GM19328 (cell line): ENCODE measurements at regions not wholly inside any gene's neighbourhood (a gene's known extent, or its start where the extent isn't known, plus 50 kb on each side); places are given as distances from the start of the nearest gene placed in this dataset.

Experiments used
- ATAC-seq: cut with Tn5 transposase; IDR thresholded peaks from one replicate; pipeline ENCODE4 v1.9.1; 2021; ENCODE audit warnings: mild to moderate bottlenecking, moderate library complexity; ENCODE audit not compliant: unreplicated experiment

DNA sequence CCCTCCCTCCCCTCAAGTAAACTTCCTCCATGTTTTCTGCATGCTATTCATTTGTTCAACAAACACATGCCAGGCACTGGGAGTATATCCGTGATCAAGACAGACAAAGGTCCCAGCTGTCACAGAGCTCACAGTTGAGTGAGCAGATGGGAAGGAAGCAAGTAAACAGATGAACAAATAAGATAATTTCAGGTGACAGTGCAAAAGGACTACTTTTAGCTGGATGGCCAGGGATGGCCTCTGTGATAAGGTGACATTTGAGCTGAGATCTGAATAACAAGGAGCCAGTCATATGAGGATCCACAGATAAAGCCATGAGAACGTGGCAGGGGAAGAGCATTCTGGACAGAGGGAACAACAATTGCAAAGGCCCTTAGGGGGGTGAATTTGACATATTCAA is 121.7 kb upstream of the RAD23B start:
- ATAC-seq, result no peak

- ATAC-seq, result no peak
These were observed 119.7 kb upstream of the RAD23B start for GRCh38 chr9:107163370-107163769.

GRCh38 chr9:107169796-107170195 is 113.3 kb upstream of the RAD23B start:
- no peak for ATAC-seq

GRCh38 chr9:107170801-107171200 is 112.3 kb upstream of the RAD23B start:
- ATAC-seq, result no peak

GRCh38 chr9:107172160-107172978 is 110.7 kb upstream of the RAD23B start:
- ATAC-seq, result peak; percentile 61

- no peak for ATAC-seq
These were observed 110.1 kb upstream of the RAD23B start for GRCh38 chr9:107172979-107173347.

DNA sequence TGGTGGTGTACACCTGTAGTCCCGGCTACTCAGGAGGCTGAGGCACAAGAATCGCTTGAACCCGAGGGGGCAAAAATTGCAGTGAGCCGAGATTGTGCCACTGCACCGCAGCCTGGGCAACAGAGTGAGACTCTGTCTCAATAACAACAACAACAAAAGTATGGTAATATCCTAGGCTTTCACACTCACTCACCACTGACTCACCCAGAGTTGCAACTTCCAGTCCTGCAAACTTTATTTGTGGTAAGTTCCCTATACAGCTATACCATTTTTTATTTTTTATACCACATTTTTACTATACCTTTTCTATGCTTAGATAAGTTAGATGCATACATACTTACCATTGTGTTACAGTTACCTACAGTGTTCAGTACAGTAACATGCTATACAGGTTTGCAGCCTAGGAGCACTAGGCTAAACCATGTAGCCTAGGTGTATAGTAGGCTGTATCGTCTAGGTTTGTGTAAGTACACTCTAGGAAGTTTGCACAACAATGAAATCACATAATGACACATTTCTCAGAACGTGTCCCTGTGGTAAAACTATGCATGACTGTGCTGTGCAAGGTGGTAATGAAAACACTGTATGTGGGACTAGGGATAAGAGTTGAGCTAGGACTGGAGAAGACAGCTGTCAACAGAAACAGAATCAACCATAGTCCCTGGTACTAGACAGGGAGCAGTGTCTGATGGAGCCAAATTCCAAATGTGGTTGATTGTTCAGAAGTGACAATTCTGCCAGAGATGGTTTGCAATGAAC is 109.5 kb upstream of the RAD23B start:
- ATAC-seq, result no peak

DNA sequence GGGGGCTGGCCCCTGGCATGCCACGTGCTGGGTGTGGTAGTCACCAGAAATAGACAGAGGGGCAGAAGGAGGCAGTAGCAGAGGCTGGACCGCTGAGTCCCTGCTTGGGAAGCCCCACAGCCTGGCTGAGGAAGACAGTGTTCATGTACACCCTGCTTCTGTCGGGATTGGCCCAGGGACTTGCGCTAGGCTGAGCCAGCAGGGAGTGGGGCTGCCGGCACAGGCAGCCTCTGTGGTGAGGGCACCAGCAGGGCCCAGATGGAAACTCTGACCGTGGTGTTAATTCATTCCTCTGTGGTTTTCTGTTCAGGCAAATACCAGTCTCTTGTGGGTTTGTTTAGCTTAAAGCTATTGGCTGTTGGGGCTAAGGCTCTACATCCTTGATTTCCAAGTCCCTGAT is 108.6 kb upstream of the RAD23B start:
- ATAC-seq, result no peak

GRCh38 chr9:107175041-107175440 is 108.0 kb upstream of the RAD23B start:
- ATAC-seq, result no peak

- ATAC-seq, result no peak
These were observed 107.2 kb upstream of the RAD23B start for GRCh38 chr9:107175816-107176435.

DNA sequence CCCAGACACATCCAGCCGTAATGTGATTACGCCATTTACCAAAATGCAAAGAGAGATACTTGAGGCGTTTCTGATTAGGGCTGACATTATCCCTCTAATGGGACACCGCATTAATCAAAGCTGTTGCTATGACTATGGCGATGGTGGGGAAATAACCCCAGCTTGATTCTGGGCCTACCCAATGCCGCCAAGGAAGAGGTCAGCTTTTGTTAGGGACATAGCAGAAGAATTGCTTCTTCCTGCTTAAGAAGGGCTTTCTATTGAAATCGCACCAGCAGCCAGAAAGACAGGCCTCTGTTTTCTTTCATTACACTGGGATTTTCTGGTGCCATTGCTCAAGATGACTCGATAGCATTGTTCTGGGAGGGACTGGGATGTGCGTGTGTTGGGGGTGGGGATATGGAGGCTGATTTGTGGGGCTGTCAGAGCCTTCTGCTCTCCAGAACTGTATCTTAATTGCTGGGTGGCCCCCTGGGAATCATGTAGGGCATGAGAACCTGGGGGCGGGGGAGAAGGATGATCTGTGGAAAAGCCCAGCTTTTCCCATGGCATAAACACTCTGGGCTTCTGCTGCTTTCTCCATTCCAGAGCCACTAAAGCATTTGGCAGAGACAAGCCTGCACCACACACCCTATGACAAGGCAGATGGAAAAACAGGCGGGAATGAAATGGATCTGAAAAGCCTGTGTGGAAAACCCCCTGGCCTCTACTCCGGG is 106.5 kb upstream of the RAD23B start:
- ATAC-seq, result no peak

GRCh38 chr9:107177243-107177839 is 105.7 kb upstream of the RAD23B start:
- ATAC-seq, result no peak

DNA sequence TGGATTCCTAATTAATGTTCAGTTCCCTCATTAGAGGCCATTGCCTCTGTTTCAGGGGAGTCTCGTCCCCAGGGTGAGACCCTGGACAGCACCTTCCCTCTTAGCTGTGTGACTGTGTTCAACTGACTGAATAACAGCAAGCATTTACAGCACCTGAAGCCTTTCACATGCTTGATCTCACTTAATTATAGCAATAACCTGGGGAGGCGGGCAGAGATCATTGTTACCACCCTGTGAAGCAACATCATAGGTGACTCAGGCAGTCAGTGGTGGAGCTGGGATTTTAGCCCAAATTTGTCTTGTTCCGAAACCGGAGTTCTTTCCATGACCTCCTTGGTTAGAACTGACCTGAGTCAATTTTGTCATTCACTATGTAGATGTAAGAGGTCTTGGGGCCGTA is 105.2 kb upstream of the RAD23B start:
- no peak for ATAC-seq

GRCh38 chr9:107178293-107178692 is 104.8 kb upstream of the RAD23B start:
- no peak for ATAC-seq

DNA sequence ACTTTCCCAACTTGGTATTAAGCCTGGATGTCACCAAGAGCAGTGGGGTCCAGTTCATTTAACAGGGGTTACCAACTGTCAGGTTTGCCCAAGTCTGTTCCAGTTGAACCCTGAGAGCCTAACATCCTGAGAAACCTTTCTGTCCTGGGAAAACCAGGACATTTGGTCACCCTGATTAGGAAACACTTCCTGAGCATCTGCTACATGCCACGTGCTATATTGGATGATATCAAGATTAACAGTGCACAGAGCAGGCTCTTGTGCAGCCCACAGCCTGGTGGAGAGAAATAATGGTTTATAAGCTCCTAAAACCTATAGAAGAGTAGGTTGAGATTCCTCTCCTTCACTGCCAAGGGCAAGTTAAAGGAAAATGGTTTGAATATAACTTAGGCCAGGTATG is 102.9 kb upstream of the RAD23B start:
- no peak for ATAC-seq

DNA sequence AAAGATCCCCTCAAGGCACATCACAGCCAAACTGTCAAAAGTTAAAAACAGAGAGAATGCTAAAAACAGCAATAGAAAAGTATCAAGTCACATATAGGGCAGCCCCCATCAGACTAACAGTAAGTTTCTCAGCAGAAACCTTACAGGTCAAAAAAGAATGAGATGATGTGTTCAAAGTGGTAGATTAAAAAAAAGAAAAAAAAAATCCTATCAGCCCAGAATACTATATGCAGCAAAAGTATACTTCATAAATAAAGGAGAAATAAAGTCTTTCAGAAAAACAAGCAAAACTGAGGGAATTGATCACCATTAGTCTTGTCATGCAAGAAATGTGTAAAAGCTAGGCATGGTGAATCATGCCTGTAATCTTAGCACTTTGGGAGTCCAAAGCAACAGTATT is 99.9 kb upstream of the RAD23B start:
- no peak for ATAC-seq

DNA sequence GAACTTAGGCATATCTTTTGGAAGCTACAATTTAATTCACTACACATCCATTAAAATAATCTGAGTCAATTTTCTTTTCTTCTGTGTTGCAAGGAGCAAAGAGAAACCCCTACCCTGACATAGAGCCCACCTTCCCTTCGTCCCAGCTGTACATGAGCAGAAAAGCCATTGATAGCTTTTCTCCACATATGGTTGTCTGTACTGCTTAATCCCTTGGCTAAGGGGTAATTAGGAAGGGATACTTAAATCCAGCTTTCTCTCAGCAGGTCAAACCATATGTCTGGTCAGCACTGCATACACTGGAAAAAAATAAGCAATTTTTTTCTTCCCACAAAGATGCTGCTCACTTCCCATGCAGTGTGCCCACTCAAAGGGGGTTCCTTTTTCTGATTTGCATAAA is 94.7 kb upstream of the RAD23B start:
- no peak for ATAC-seq

DNA sequence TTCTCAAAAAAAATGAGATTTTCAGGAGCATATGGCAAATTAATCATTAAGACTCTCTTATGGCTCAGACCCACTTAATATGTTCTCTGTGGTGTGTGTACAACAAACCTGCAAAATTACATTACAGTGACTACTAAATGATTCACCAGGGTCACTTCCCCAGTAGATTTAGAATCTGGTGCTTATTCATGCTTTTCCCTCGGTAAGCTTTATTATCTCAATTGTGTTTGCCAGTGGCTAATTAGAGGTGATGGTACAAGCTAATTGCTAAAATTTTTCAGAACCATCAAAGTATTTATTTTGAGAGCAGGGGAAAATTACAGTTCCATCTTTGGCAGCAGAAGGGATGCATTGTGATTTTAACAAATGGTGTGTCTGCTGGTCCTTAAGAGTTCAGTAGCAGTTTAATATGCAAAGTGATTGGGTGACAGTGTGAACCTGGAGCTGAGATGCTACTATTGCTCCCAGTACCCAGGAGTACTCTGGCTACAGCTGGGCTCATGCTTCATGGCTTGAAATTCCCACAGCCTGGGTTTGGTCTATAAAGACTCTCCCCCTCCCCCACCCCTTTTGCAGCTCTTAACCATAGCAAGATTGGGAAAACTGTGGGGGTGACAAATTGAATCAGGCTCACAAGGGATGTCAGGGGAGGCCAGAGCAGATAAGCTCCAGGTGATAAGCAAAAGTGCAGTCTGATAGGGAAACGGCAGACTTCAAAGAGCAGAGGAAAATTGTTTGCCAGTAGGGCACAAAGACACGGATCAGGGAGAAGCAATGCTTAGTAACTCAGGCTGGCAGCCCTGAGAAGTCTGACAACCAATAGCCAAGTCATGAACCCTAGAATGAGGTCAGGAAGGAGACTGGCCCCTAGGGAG is 92.8 kb upstream of the RAD23B start:
- ATAC-seq, result no peak

- no peak for ATAC-seq
These were observed 92.2 kb upstream of the RAD23B start for GRCh38 chr9:107190936-107191290.

DNA sequence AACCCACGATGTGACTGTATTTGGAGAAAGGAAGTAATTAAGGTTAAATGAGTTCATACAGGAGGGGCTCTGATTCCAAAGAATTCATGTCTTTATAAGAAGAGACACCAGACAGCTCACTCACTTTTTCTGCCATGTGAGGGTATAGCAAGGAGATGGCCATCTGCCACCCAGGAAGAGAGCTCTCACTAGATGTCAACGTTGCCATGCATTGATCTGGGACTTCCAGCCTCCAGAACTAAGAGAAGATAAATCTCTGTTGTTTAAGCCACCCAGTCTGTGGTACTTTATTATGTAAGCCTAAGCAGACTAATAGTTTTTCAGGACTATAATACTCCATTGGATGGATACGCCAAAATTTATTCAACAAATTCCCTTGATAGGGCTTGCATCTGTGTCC is 89.8 kb upstream of the RAD23B start:
- no peak for ATAC-seq
